HL-60 (cell line): ENCODE measurements at regions not wholly inside any gene's neighbourhood (a gene's known extent, or its start where the extent isn't known, plus 50 kb on each side); places are given as distances from the start of the nearest gene placed in this dataset.

ENCODE experiments used
- CTCF ChIP-seq: IDR thresholded peaks from one replicate; pipeline ENCODE4 v1.5.1; 2011; ENCODE audit warnings: low read length, control low read depth, inconsistent platforms; ENCODE audit not compliant: insufficient read depth
- GABPA ChIP-seq: IDR thresholded peaks from 2 replicates; pipeline ENCODE4 v1.6.1; 2012; ENCODE audit warnings: low read depth
- POLR2AphosphoS5 ChIP-seq: IDR thresholded peaks from 2 replicates; pipeline ENCODE4 v1.6.1; 2012; ENCODE audit warnings: low read depth
- REST ChIP-seq: IDR thresholded peaks from 2 replicates; pipeline ENCODE4 v1.6.1; 2012; ENCODE audit warnings: low read depth; ENCODE audit not compliant: insufficient replicate concordance

GRCh38 chr17:13302419-13302818 lies 284.6 kb upstream of the ELAC2 start:
- TF ChIP-seq CTCF = no peak
- TF ChIP-seq POLR2AphosphoS5 = no peak
- no peak for TF ChIP-seq REST
- TF ChIP-seq GABPA = no peak
